ENCODE measurements at regions not wholly inside any gene's neighbourhood (a gene's known extent, or its start where the extent isn't known, plus 50 kb on each side); places are given as distances from the start of the nearest gene placed in this dataset.
"Not testable (repeated sequence)": the region's sequence is repeated elsewhere in the genome, so short reads cannot be mapped to it uniquely, and the experiment has no call there.

DNA sequence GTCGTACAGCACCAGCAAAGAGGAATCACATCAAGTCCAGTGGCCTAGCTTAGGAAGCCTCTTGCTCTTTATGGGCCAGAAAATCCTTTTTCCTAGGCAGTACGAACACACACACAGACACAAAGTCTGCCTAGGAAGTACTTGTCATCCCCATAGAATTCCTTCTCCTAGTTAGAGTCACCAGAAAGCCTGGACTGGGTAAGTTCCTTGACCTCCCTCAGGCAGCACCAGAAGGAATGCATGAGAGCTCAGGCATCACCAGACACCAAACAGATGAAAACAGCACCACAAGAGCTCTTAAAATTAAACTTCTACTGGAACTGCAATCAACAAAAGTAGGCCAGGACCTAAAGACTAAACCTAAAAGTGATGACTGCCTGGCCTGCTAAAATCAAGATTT lies 192.9 kb upstream of the CCDC54 start:
- no peak for DNase-seq (ENCODE audit: low read depth, low spot score)
- TF ChIP-seq YY1 (IDR thresholded peaks at IDR 0.05; ENCODE audit: insufficient read depth, insufficient read length) (no peak), ZNF274 (IDR thresholded peaks at IDR 0.05; ENCODE audit: low read depth, low read length) (no peak), SUZ12 (IDR thresholded peaks at IDR 0.05; ENCODE audit: extremely low read depth, insufficient read depth, insufficient read length) (no peak)
- Histone ChIP-seq H3K36me3 (ENCODE audit: insufficient read depth, insufficient read length, low read length) (no peaks in the 10 kb centered on the region), H3K4me3 (ENCODE audit: insufficient read length, low read depth) (no peak overlapping the region), H3K27me3 (ENCODE audit: insufficient read depth, insufficient read length) (no peaks in the 10 kb centered on the region), H3K9ac (ENCODE audit: insufficient read length, low read depth) (no peak overlapping the region), H3K4me1 (ENCODE audit: insufficient read depth, insufficient read length) (no peaks in the 10 kb centered on the region), H3K9me3 (ENCODE audit: insufficient read depth, low read length) (peaks cover 4% of the 10 kb centered on the region; the same call in 1 of the 2 replicates)

DNA sequence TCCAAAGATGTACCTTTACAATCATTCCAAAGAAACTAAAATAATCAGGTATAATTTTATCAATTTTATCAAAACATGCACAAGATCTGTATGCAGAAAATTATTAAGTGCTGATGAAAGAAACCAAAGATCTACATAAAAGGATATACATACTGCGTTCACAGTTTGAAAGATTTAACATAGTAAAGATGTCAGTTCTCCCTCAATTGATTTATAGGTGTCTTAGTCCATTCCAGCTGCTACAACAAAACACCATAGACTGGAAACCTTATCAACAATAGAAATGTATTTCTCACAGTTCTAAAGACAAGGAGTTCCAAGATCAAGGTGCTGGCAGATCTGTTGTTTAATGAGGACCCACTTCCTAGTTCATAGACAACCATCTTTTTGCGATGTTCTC lies 189.0 kb upstream of the CCDC54 start:
- H3K9me3 ChIP-seq (ENCODE audit: insufficient read depth, low read length): no peaks in the 10 kb centered on the region
- TF ChIP-seq ZNF274 (IDR thresholded peaks at IDR 0.05; ENCODE audit: low read depth, low read length) (no peak), SUZ12 (IDR thresholded peaks at IDR 0.05; ENCODE audit: extremely low read depth, insufficient read depth, insufficient read length) (no peak), YY1 (IDR thresholded peaks at IDR 0.05; ENCODE audit: insufficient read depth, insufficient read length) (no peak)
- H3K36me3 ChIP-seq (ENCODE audit: insufficient read depth, insufficient read length, low read length): no peaks in the 10 kb centered on the region
- no peak for DNase-seq (ENCODE audit: low read depth, low spot score)
- no peak overlapping the region for H3K9ac ChIP-seq (ENCODE audit: insufficient read length, low read depth)
- H3K4me3 ChIP-seq (ENCODE audit: insufficient read length, low read depth): no peak overlapping the region
- H3K4me1 ChIP-seq (ENCODE audit: insufficient read depth, insufficient read length): no peaks in the 10 kb centered on the region
- H3K27me3 ChIP-seq (ENCODE audit: insufficient read depth, insufficient read length): no peaks in the 10 kb centered on the region

DNA sequence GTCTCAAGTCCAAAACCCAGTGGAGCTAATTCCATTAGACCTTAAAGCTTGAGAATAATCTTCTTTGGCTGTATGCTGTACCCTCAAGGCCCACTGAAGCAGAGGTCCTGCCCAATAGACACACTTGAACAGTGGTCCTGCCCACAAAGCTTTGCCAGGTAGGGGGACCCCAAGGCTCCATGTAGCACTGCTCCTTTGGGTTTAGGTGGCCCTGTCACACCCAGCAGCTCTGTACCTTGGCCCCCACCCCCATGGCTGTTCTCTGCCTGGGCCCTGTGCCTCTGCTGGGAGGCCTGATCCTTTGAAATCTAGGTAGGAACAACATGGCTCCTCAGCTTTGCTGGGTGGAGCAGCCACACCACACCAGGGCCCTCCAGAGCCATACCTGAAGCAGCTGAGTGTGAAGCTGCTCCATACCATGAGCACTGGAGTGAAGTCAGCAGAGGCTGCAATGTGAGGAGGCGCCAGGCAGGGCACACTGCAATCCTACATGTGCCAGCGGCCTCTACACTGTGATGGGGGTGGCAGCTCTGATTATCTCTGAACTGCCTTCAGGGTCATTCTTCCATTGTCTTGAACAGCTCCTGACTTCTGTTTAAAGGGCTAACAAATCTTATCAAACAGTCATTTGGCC lies 188.0 kb upstream of the CCDC54 start:
- no peaks in the 10 kb centered on the region for H3K36me3 ChIP-seq (ENCODE audit: insufficient read depth, insufficient read length, low read length)
- DNase-seq (ENCODE audit: low read depth, low spot score): no peak
- H3K27me3 ChIP-seq (ENCODE audit: insufficient read depth, insufficient read length): no peaks in the 10 kb centered on the region
- TF ChIP-seq SUZ12 (IDR thresholded peaks at IDR 0.05; ENCODE audit: extremely low read depth, insufficient read depth, insufficient read length) (no peak), ZNF274 (IDR thresholded peaks at IDR 0.05; ENCODE audit: low read depth, low read length) (no peak), YY1 (IDR thresholded peaks at IDR 0.05; ENCODE audit: insufficient read depth, insufficient read length) (no peak)
- no peaks in the 10 kb centered on the region for H3K4me1 ChIP-seq (ENCODE audit: insufficient read depth, insufficient read length)
- no peak overlapping the region for H3K4me3 ChIP-seq (ENCODE audit: insufficient read length, low read depth)
- no peaks in the 10 kb centered on the region for H3K9me3 ChIP-seq (ENCODE audit: insufficient read depth, low read length)
- H3K9ac ChIP-seq (ENCODE audit: insufficient read length, low read depth): no peak overlapping the region

DNA sequence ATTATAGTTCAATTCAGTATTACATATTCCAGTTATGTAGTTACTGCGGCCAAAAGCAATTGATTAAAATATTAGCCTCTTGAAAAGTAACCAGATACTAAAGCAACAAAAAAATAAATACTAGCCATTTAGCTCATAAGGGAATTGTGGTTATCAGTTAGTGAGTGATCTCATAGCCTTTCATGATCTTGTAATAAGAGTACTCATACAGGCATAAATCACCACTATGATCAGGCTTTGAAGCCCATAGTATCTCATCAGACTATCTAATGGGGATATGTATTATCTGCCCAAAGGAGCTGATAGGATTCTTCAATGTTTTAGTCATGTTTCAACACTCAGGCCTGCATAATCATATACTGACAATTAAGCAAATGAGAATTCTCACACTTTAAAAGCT lies 184.1 kb upstream of the CCDC54 start:
- H3K9me3 ChIP-seq (ENCODE audit: insufficient read depth, low read length): no peaks in the 10 kb centered on the region

DNA sequence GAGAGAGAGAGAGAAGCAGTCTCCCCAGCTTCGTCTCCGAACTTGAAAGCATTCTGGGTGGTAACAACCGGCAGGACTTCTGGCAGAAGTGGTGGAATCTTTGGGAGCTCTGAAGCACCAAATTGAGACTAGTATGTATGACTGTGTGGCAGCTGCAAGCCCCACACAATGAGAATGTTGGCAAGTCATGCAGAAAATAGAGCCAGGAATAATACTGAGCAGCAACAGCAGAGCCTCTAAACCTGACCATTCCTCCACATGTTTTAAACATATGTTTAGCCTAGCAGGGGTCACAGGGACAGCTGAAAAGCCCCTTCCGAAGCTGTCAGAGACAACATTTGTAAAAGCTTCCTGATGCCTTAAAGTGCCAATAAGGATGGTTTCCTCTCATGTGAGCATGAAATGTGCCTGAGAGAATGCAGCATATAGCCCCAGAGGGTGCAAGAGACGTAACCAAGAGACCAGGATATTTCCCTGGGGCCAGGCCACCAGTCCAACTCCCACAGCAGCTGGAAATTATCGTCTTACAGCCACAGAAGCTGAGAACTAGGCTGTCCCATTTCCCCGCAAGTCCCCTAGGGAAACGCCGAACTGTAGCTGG lies 178.6 kb upstream of the CCDC54 start:
- no peaks in the 10 kb centered on the region for H3K9me3 ChIP-seq (ENCODE audit: insufficient read depth, low read length)
- no peak for DNase-seq (ENCODE audit: low read depth, low spot score)
- H3K4me1 ChIP-seq (ENCODE audit: insufficient read depth, insufficient read length): no peaks in the 10 kb centered on the region
- no peaks in the 10 kb centered on the region for H3K36me3 ChIP-seq (ENCODE audit: insufficient read depth, insufficient read length, low read length)
- H3K9ac ChIP-seq (ENCODE audit: insufficient read length, low read depth): no peak overlapping the region
- no peak overlapping the region for H3K4me3 ChIP-seq (ENCODE audit: insufficient read length, low read depth)
- TF ChIP-seq SUZ12 (IDR thresholded peaks at IDR 0.05; ENCODE audit: extremely low read depth, insufficient read depth, insufficient read length) (no peak), YY1 (IDR thresholded peaks at IDR 0.05; ENCODE audit: insufficient read depth, insufficient read length) (no peak), ZNF274 (IDR thresholded peaks at IDR 0.05; ENCODE audit: low read depth, low read length) (no peak)
- H3K27me3 ChIP-seq (ENCODE audit: insufficient read depth, insufficient read length): no peaks in the 10 kb centered on the region

More for the DNA sequence above, 184.1 kb upstream of the CCDC54 start:
- H3K4me1 ChIP-seq (ENCODE audit: insufficient read depth, insufficient read length): no peaks in the 10 kb centered on the region
- H3K27me3 ChIP-seq (ENCODE audit: insufficient read depth, insufficient read length): no peaks in the 10 kb centered on the region
- H3K4me3 ChIP-seq (ENCODE audit: insufficient read length, low read depth): no peak overlapping the region
- no peak for DNase-seq (ENCODE audit: low read depth, low spot score)
- H3K36me3 ChIP-seq (ENCODE audit: insufficient read depth, insufficient read length, low read length): no peaks in the 10 kb centered on the region
- H3K9ac ChIP-seq (ENCODE audit: insufficient read length, low read depth): no peak overlapping the region
- TF ChIP-seq YY1 (IDR thresholded peaks at IDR 0.05; ENCODE audit: insufficient read depth, insufficient read length): no peak
- TF ChIP-seq SUZ12 (IDR thresholded peaks at IDR 0.05; ENCODE audit: extremely low read depth, insufficient read depth, insufficient read length): no peak
- no peak for TF ChIP-seq ZNF274 (IDR thresholded peaks at IDR 0.05; ENCODE audit: low read depth, low read length)

DNA sequence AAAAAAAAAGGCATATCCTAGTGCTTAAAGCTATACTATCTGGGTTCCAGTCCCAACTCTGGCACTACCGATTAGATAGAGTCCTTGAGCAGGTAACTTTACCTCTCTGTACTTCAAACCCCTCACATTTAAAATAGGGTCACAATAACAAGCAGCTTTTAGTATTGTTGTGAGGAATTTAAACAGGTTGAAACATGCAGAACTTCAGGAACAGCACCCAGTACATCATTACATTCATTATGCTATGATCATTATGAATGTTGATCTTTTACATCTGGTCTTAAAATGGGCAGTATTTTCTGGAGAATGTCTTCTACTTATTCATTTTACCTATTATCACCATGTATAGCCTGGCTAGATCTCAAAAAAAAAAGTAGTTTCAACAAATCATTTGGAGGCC lies 176.1 kb upstream of the CCDC54 start:
- DNase-seq (ENCODE audit: low read depth, low spot score): no peak
- TF ChIP-seq YY1 (IDR thresholded peaks at IDR 0.05; ENCODE audit: insufficient read depth, insufficient read length): no peak
- TF ChIP-seq ZNF274 (IDR thresholded peaks at IDR 0.05; ENCODE audit: low read depth, low read length): no peak
- TF ChIP-seq SUZ12 (IDR thresholded peaks at IDR 0.05; ENCODE audit: extremely low read depth, insufficient read depth, insufficient read length): no peak
- Histone ChIP-seq H3K9me3 (ENCODE audit: insufficient read depth, low read length) (no peaks in the 10 kb centered on the region), H3K4me1 (ENCODE audit: insufficient read depth, insufficient read length) (no peaks in the 10 kb centered on the region), H3K9ac (ENCODE audit: insufficient read length, low read depth) (no peak overlapping the region), H3K36me3 (ENCODE audit: insufficient read depth, insufficient read length, low read length) (no peaks in the 10 kb centered on the region), H3K27me3 (ENCODE audit: insufficient read depth, insufficient read length) (no peaks in the 10 kb centered on the region), H3K4me3 (ENCODE audit: insufficient read length, low read depth) (no peak overlapping the region)

DNA sequence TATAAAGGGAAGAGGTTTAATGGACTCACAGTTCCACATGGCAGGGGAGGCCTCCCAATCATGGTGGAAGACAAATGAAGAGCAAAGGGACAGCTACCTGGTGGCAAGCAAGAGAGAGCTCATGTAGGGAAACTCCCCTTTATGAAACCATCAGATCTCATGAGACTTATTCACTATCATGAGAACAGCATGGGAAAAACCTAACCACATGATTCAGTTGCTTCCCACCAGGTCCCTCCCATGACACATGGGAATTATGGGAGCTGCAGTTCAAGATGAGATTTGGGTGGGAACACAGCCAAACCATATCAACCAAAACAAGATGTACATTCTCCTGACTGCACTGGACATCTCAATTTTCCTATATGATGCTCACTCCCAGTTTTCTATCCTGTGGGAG lies 174.4 kb upstream of the CCDC54 start:
- H3K4me1 ChIP-seq (ENCODE audit: insufficient read depth, insufficient read length); H3K27me3 ChIP-seq (ENCODE audit: insufficient read depth, insufficient read length); H3K36me3 ChIP-seq (ENCODE audit: insufficient read depth, insufficient read length, low read length); H3K9me3 ChIP-seq (ENCODE audit: insufficient read depth, low read length); H3K9ac ChIP-seq (ENCODE audit: insufficient read length, low read depth); H3K4me3 ChIP-seq (ENCODE audit: insufficient read length, low read depth); DNase-seq (ENCODE audit: low read depth, low spot score): not testable (repeated sequence)
